ENCODE measurements at regions not wholly inside any gene's neighbourhood (a gene's known extent, or its start where the extent isn't known, plus 50 kb on each side); places are given as distances from the start of the nearest gene placed in this dataset.

DNA sequence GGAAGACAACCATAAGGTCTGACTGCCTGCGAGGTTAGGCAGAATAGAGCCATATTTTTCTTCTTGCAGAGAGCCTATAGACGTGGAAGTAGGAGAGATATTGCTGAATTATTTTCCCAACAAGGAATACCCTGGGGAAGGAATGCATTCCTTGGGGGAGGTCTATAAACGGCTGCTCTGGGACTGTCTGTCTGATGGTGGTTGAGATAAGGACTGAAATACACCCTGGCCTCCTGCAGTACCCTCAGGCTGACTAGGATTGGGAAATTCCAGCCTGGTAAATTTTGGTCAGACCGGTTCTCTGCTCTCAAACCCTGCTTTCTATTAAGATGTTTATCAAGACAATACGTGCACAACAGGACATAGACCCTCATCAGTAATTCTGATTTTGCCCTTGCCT, 617.5 kb upstream of the GRIN3A start:
- TF ChIP-seq TEAD4 (IDR thresholded peaks at IDR 0.05) = no peak
- no peak for TF ChIP-seq USF1 (IDR thresholded peaks at IDR 0.05)
- no peak for TF ChIP-seq FOXM1 (IDR thresholded peaks at IDR 0.05; ENCODE audit: borderline replicate concordance, low read depth)

All from Ishikawa (cell line).